NCI-H69 (cell line): ENCODE measurements at regions not wholly inside any gene's neighbourhood (a gene's known extent, or its start where the extent isn't known, plus 50 kb on each side); places are given as distances from the start of the nearest gene placed in this dataset.

Experiments
- DNase-seq: peaks from one replicate; lab custom pipeline; 2025; lab: John Stamatoyannopoulos, UW

DNA sequence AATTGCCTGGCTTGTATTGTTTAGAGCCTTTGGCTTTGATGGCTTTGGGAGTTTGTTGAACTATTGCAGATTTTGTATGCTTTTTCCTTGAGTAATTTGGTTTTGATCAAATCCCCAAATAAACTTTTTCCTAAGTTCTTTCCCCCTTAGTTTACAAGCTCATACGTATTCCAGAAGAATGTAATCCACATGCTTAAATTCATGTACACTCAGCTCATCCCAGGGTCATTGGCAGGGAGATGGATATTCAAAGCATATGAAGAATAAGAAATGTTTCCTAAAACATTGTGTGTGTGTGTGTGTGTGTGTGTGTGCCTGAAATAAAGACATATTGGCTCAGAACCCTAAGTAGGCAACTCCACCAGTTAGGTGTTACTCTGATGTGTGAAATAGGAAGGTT is 89.4 kb downstream of the TMEM30B start:
- no peak for DNase-seq

- DNase-seq = no peak
Observed at GRCh38 chr14:61190341-61190740, 90.8 kb downstream of the TMEM30B start.

DNA sequence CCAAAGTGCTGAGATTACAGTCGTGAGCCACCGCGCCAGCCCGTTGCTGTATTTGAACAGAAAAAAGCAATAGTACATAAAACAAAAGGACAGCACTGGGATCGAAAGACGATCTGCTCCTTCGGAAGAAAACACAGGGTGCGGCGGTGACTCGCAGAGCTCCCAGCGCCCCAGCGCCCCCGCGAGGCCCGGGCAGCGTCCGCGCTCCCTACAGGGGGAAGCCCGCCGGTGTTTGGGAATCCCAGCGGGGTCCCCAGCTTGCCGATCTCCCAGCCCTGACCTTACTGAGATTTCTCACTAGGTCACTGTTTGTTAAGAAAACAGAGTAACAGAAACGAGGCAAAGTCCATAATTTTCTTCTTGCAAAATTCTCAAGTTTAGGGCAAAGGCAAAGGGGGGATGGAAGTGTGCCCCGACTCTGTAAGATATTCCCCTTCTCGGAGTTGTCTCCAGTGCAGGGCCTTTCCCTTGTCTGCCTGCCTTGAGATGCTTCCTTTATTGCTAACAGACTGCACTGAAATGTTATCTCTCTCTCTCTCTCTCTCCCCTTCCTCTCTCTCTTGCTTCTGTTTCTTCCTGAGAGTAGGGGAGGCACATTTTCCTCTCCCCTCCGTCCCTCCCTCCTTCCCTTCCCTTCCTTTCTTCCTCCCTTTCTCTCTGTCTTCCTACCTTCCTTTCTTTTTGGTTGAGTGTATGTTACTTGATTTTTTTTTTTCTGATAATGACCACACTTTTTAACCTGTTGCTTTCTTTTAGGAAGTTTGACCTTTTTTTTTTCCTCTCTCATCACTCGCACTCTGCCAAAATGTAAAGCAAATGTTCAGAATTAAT is 91.9 kb downstream of the TMEM30B start:
- peak; percentile 93 for DNase-seq

- peak; percentile 31 for DNase-seq
Observed at GRCh38 chr14:61188196-61188595, 92.9 kb downstream of the TMEM30B start.

DNA sequence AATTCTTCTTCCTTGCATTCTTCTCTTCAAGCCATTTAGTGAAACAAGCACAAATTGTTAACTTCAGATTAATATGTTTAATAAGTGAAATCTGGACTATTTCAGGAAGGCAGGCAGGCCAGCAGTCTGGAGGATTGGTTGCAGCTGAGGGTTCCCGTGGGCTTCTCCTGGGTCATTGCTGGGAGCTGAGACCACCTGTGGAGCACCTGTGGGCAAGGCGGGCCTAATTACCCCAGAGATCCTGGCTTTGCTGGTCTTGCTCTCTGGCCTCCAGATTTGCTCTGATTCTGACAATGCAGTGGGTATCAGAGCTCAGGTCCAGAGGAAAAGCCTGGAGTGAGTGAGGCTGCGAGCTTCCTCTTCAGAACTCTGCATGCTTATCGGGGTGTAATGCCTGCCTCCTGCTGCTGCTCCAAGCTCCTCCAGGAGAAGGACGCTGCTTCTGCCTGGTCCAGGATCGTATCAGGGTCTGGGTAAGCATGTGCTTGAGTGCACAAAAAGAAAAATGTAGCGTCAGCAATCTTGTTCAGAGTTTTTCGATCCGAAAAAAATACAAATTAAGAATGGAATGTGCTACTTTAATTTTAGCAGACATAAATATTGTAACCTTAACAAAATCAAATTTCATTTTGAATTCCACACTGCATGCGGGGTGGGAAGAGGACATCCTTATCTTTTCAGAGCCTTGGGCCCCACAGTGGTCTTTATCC is 93.8 kb downstream of the TMEM30B start:
- peak; percentile 45 for DNase-seq

- no peak for DNase-seq
Observed at GRCh38 chr14:61186341-61187195, 94.6 kb downstream of the TMEM30B start.

DNA sequence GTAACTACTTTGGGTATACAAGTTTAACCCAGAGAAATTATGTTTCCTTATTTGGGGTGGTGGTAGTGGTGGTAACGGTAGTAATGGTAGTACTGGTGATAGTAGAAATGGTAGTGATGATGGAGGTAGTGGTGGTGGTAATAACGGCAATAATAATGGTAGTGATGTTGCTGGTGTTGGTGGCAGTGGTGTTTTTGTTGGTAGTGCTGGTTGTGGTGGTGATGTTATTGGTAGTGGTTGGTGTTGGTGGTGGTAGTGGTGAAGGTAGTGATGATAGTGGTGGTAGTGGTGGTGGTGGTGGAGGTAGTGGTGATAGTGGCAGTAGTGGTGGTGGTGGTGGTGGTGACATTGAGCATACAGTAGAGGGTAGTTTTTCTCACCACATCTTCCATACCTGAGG is 95.6 kb downstream of the TMEM30B start:
- no peak for DNase-seq

DNA sequence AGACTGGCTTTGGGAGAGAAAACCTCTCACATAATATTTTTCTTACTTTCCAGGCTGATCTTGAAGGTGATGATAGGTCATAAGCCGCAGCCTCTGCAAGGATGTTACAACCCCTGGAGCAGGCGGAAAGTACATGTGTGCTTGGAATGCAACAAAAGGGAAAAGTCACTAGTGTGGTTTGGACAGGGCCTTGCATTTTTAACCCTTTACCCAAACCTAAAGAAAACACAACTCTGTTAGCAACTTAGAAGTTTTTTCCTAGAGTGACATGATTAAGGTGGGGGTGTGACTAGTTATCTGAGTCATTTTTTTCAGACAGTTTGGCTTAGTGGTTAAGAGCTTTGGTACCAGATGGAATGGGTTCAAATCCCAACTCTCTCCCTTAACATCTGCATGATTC is 97.0 kb downstream of the TMEM30B start:
- no peak for DNase-seq

DNA sequence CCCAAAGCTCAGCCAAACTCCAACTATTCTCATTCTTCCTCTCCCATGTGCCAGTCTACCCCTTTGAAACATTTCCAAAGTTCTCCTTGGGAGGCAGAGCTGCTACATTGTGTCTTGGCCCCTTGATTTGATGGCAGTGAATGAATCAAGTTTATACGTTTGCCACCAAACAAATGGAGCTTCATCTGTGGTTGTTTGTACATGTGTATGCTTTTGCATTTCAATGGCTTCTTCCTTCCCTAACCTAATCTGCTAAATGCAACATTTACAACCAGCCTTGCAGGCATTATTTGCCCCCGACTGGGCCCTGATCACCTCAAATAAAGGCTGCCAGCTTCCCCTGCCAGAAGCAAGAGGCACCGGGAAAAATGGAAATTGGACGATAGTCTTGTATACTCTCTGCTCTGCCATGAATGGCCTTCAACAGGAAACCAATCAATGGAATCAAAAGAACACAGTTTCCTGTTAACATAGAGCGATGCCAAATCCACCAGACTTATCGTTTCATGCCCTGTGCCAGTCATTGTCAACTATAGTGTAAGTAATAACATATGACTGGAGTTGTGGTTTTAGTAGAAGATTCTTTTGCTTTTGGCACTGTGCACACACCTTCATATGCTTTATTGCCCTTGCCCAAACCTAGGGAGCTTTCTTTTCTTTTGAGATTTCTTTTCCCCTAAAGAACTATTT is 97.8 kb downstream of the TMEM30B start:
- peak; percentile 92 for DNase-seq

DNA sequence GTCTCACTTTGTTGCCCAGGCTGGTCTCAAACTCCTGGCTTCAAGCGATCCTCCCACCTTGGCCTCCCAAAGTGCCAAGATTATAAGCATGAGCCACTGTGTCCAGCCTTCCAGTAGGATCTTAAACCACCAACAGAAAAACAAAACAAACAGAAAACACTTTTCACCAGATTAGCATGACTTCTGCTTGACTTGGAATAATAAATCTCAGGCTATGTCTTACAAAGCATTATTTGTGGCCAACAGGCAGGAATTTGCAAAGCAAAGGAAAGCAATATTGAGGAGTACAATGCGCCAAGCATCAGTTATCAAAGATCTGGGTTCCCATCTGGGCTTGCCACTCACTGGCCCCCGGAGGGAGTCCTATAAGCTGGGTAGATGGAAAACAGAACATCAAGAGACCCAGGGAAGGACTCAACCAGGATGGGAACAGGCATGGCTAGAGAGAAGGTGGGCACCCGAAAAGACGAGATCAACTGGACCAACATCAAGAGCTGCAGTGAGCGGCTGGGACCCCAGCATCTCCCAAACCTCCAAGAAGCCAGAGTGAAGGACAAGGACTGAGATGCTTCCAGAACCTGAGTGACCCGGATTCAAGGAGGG is 101.2 kb downstream of the TMEM30B start:
- DNase-seq = no peak

DNA sequence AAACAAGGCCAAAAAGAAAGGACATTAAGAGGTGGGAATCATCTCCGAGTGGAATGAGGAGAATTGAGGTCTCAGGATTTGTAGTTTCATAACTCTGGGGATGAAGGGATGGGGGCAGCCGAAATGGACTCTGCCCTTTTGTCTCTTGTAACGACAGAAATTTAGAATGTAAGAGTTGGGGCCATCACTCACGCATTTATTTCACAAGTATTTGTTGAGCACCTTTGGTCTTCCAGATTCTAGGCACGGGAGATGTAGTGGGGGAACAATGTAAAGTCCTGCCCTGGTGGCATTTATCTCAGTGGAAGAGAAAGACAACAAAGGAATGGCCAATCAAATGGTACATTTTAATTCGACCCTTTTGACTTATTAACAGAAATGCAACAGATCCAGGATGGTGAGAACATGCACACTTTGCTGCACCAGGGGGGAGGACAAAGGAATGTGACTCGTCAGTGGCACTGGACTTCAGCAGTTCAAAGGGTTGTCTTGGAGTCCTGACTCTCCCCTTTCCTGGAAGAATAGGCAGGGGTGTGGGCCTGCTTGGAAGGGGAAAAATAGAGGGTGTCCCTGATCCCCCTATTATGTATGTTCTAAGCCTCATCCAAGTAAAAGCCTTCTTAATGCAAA is 102.0 kb downstream of the TMEM30B start:
- DNase-seq = no peak

- DNase-seq = no peak
Observed at GRCh38 chr14:61178226-61179060, 102.7 kb downstream of the TMEM30B start.

DNA sequence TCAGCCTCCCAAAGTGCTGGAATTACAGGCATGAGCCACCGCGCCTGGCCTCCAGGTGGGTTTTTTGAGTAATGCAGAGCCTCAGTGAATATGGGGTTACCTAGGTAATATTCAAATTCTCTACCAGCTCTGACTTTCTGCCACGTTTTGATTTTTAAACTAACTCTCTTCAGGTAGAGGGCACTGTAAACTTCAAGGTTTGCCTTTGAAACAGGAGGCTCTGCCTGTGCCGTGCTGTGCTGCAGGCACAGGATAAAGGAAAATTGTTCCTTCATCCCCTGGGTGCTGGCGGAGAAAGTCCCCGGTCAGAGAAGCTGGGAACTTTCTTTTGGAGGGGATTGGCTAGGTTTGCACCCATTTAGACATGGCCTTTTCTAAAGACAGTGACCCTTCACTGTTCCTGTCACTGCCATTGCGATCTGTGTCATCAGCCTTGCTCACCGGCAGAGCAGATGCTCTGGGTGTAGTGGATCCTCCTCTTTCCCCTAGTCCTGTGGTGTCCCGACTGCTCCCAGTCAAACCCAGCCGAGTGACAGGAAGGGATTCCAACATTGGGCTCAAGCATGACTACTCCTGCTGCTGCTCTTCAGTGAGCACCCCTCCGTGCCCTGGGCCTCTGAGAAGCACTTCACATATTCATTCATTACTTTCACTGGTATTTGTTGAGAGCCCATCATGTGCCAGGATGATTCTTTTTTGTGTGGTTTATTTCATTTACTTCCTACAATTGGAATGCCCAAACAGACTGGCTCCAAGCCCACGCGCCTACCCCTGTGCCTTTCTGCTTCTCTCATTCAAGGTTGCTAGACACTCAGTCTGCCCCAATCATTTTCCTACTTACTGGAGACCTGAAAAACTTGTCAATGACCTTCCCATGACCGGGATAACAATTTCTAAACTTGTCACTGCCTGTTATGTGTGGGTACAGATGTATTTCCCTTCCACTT is 103.6 kb downstream of the TMEM30B start:
- peak; percentile 41 for DNase-seq

DNA sequence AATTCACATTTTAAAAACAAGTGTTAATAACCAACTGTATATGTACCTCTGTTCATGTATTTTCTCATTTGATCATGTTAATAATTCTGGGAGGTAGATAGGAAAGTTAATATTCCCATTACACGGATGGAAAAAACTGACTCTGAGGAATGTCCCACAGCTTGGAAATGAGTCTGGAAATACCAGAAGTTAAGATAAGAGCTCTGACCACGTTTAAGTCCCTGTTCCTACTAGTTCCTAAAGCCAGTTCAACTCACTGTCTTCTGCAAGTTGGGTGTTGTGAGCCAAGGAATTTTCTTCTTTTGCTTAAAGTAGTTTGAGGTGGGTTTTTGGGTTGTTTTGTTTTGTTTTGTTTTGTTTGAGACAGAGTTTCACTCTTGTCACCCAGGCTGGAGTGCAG is 104.5 kb downstream of the TMEM30B start:
- DNase-seq = no peak

DNA sequence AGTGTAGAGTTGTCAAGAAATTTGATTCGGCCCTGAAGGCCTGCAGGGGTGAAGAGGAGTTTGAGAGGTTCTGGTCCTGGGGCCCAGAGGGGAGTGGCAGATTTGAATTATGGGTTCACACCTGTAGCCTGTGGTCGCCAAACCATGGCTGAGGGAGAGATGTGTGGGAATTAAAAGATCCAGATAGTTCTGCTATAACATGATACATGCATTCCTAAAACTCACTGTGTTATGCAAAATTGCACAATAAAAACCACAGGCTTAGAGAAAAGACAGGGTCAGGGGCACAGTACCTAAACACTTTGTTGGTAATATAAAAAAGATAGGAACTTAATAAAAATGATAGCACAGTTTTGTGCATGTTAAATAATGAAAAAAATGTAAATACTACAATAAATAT is 106.2 kb downstream of the TMEM30B start:
- DNase-seq = no peak

GRCh38 chr14:61174441-61174891 is 106.7 kb downstream of the TMEM30B start:
- no peak for DNase-seq

- DNase-seq = no peak
Observed at GRCh38 chr14:61171727-61172126, 109.4 kb downstream of the TMEM30B start.

- DNase-seq = no peak
Observed at GRCh38 chr14:61168141-61168540, 113.0 kb downstream of the TMEM30B start.

GRCh38 chr14:61167642-61168041 is 113.5 kb downstream of the TMEM30B start:
- no peak for DNase-seq
